Activated CD4-positive, alpha-beta T cell treated with anti-CD3 and anti-CD28 coated beads, Interleukin-2, Interleukin-4, amounts not matched to agents 100 ng/mL and 50 ng/mL, durations not matched to agents 16 hours and 8 hours (primary cell): ENCODE measurements at regions not wholly inside any gene's neighbourhood (a gene's known extent, or its start where the extent isn't known, plus 50 kb on each side); places are given as distances from the start of the nearest gene placed in this dataset.

Experiments used
- DNase-seq: peaks from one replicate; pipeline ENCODE4 v3.0.0-alpha.2; 2020; ENCODE audit warnings: low spot score

DNA sequence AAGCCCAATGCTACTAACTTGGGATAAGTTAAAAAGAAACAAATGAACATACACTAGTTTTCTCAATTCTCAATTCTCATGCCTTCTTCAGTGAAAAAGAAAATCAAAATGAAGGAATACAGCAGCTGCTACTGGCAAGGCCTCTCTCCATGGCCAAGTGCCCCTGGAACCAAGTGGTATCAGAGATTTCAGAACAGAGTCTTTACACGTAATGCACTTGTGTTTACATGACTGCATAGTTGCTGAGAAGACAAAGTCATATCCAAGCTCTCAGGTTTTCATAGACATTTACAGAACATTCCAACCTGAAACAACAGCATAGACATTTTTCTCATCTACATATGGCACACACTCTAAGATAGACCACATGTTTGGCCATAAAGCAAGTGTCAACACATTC lies 789.9 kb downstream of the CBLN2 start:
- DNase-seq = no peak

GRCh38 chr18:71743634-71744033 lies 800.5 kb downstream of the CBLN2 start:
- no peak for DNase-seq

DNA sequence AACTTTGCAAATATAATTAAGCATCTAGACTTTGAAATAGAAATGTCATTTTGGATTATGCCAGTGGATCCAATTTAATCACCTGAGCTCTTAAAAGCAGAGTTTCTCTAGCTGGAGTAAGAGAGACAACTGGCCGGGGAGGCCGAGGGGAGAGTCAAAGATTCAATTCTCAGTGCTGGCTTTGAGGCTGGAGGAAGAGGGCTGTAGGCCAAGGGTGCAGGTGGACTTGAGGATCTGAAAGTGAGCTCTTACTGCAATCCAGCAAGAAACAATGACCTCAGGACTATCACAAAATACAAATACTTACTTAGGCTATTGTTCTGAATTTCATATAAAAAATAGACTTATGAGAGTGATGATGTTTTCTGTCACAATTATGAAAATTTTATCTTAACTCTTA lies 814.5 kb downstream of the CBLN2 start:
- DNase-seq = no peak

DNA sequence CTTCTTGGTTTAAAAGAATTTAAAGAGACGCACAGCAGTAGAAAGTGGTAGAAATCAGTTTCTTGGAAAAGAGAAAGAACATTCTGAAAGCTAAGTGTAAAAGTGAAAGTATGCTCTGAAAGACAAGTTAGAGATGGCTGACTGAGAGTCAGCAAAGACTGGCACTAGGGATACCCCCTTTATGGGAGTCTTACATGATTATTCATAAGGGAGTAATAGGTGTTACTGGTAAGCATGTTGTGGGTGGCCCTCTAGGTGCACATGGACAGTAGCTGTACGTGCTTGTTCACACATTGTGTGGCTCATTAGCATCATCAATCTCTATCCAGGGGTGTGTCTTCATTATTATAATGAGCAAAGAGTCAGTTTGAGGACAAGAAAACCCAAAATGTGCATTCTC lies 816.2 kb downstream of the CBLN2 start:
- no peak for DNase-seq

DNA sequence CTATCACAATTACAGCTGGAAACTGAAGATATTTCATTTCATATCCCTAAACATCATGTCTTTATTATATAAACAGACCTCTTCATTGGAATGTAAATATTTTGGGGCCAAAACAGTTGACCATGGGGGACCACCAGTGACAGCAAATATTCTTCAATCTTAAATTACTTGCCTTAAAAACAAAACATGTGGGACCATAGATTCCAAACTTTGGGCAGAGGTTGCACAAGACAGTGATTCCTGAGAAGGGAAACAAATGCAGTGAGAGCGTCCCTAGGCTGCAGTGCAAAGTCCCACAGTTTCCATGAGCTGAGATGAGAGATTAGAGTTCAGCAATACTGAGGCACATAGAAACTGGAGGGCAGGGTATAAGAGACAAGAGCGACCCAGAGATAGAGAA lies 818.9 kb downstream of the CBLN2 start:
- no peak for DNase-seq

- no peak for DNase-seq
Observed at GRCh38 chr18:71707985-71708500, 836.1 kb downstream of the CBLN2 start.

DNA sequence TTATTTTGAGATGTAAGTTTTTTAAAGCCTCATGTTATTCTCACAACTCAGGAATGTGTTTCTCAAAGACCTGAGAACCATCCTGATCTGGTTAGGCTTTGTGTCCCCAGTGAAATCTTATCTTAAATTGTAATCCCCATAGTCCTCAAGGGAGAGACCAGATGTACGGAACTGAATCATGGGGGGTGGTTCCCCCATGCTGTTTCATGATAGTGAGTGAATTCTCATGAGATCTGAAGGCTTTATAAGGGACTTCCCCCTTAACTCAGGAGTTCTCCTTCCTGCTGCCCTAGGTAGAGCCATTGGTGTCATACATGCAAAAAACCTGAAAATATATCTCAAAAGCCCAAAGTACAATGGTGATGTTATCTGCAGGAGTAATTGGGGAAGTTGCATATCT lies 836.7 kb downstream of the CBLN2 start:
- DNase-seq = no peak

GRCh38 chr18:71689416-71690160 lies 854.6 kb downstream of the CBLN2 start:
- no peak for DNase-seq

DNA sequence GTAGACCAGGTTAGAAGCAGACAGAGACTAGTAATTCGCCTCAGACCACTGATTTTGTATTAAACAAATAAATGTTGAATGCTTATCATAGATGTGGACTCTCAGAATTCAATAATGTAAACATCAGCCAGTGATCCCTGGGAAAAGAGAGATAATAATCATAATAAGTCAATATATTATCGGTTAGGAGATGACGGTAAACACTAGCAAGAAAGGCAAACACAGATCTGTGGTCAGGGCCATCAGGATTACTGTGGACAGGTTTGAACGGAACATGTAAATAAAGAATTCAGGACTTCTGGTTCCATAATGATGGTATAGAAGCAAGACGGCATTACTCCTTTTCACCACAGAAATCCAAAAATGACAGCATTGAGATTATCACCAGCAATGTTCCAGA lies 861.6 kb downstream of the CBLN2 start:
- no peak for DNase-seq

- no peak for DNase-seq
Observed at GRCh38 chr18:71678144-71678543, 866.0 kb downstream of the CBLN2 start.

GRCh38 chr18:71673954-71674353 lies 870.2 kb downstream of the CBLN2 start:
- DNase-seq = no peak

GRCh38 chr18:71673498-71673897 lies 870.6 kb downstream of the CBLN2 start:
- no peak for DNase-seq

- DNase-seq = no peak
Observed at GRCh38 chr18:71666481-71666880, 877.7 kb downstream of the CBLN2 start.

- DNase-seq = no peak
Observed at GRCh38 chr18:71665131-71665530, 879.0 kb downstream of the CBLN2 start.

DNA sequence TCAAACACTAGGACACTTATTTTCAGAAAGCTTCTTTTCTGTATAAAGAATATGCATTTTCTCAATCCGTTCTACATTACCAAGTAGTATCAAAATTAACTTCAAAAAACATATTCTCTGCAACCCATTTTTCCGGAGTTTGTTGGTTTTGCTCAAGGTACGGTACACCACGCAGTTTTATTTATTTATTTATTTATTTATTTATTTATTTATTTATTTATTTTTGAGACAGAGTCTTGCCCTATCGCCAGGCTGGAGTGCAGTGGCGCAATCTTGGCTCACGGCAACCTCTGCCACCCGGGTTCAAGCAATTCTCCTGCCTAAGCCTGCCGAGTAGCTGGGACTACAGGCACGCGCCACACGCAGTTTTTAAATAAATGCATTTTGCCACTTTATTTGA lies 900.3 kb downstream of the CBLN2 start:
- no peak for DNase-seq

- DNase-seq = no peak
Observed at GRCh38 chr18:71630696-71631095, 913.4 kb downstream of the CBLN2 start.

GRCh38 chr18:71625556-71626090 lies 918.5 kb downstream of the CBLN2 start:
- no peak for DNase-seq

DNA sequence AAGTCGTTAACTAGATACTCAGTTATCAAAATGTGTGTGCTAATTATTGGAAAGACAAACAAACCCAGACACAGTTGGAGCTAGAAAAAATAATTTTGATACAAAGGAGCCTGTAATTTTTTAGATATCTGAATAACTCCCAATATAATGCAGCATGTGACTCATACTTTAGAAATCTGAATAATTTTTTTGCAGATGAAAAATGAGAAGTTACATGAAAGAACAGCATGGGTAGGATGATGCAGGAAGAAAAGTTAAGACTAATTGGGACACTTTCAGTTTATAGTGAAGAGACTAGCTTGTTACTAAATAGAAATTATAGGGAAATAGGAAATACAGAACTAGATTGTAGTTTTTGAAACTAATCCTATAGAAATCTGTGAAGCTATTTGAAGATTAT lies 945.8 kb downstream of the CBLN2 start:
- no peak for DNase-seq

- no peak for DNase-seq
Observed at GRCh38 chr18:71597219-71597618, 946.9 kb downstream of the CBLN2 start.

- DNase-seq = no peak
Observed at GRCh38 chr18:71583252-71583651, 960.9 kb downstream of the CBLN2 start.

DNA sequence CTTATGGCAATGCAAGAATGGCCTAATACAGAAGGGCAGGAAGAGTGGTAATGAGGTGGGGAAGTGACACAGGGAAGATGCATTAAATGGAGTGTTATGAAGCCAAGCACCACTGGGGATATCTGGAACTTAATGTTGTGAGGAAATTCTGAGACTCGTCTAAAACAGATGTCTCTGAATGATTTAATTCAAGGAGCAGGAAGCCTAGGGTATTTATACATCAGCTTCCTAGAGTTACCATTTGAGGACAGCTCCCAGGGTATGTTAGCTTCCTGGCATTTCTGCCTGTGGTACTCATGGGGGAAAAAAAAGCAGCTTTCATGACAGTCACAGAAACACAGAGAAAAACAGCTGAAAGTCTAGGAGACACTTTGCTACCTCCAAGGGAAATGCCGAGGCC lies 989.5 kb downstream of the CBLN2 start:
- no peak for DNase-seq

- no peak for DNase-seq
Observed at GRCh38 chr18:71541643-71542042, 1002.5 kb downstream of the CBLN2 start.

- DNase-seq = no peak
Observed at GRCh38 chr18:71529703-71530303, 1014.3 kb downstream of the CBLN2 start.
